Pancreas (tissue), 10 donors: ENCODE measurements at regions not wholly inside any gene's neighbourhood (a gene's known extent, or its start where the extent isn't known, plus 50 kb on each side); places are given as distances from the start of the nearest gene placed in this dataset.
"Not testable (repeated sequence)": the region's sequence is repeated elsewhere in the genome, so short reads cannot be mapped to it uniquely, and the experiment has no call there.

Source experiments
- ATAC-seq, 4 donors: fragments of 200-7000 bp; cut with Tn5 transposase; one replicate each; pipeline versions ENCODE4 v1.8.0 to v1.9.1; 2020; ENCODE audit warnings: mild to moderate bottlenecking in 4 of 4, moderate library complexity in 4 of 4
- DNase-seq, 6 donors: peaks; one replicate each; pipeline ENCODE4 v3.0.0-alpha.2; 2020
- FAIRE-seq: peaks from 2 replicates; lab custom pipeline; 2012; peaks lifted over from hg19 to GRCh38; lab: Jason Lieb, UNC
- H3K27ac ChIP-seq, 4 donors: fragments of 200-600 bp; sonication (generic); 1 replicate in 3 of 4; 2 replicates in 1 of 4; pipeline versions ENCODE4 v1.5.0 to v1.8.0; 2020
- H3K27me3 ChIP-seq, 4 donors: fragments of 200-600 bp; one replicate each; pipeline ENCODE4 v1.8.0; 2021
- H3K36me3 ChIP-seq, 3 donors: fragments of 200-600 bp; sonication (generic) in 1 of 3; one replicate each; pipeline versions ENCODE4 v1.5.0 to v1.8.0; 2020 to 2021
- H3K4me1 ChIP-seq, 3 donors: fragments of 200-600 bp; one replicate each; pipeline ENCODE4 v1.8.0; 2021
- H3K4me3 ChIP-seq, 4 donors: fragments of 200-600 bp; sonication (generic) in 2 of 4; one replicate each; pipeline versions ENCODE4 v1.5.0 to v1.8.0; 2020 to 2021
- H3K9me3 ChIP-seq, 4 donors: fragments of 200-600 bp; one replicate each; pipeline ENCODE4 v1.8.0; 2021
- WGBS, 2 donors: extraction: QIAGEN DNeasy Blood & Tissue Kit; methylation state at CpG; one replicate each; pipeline ENCODE4 v1.1.7; 2013; 5-methylcytosine and 5-hydroxymethylcytosine counted together
- intact Hi-C, 3 donors: fragments of 100-400 bp; cut with DNase I; formaldehyde crosslinking; loops; one replicate each; pipeline versions ENCODE4 v1.11.1 to v1.14.2; 2022
- TF ChIP-seq, protein P1 (sequence below), 4 donors: fragments of 200-600 bp; sonication (generic) in 3 of 4; IDR thresholded peaks; one replicate each; pipeline versions ENCODE4 v1.5.0 to v1.8.0; 2021; ENCODE audit warnings: antibody characterized with exemption in 4 of 4
- donor health status: healthy with polysubstance abuse.
- donor health status: DM: no; HTN: no; CAD: no; lungs with moderate emphysema.
- donor health status: DM: no; HTN: no; CAD: no.
- donor health status: control.
- donor health status: control.
- donor health status: Bipolar disorder and iron deficiency.
- donor health status: DM: yes; HTN: yes; CAD: no.
- donor health status: DM: no; HTN: no; CAD: no.
- donor health status: DM: no; HTN: no; CAD: no.
- donor health status: DM: yes; HTN: yes; CAD: no.

GRCh38 chr4:33961761-33962160, 2282.6 kb downstream of the ARAP2 start:
- TF ChIP-seq, protein P1, sequence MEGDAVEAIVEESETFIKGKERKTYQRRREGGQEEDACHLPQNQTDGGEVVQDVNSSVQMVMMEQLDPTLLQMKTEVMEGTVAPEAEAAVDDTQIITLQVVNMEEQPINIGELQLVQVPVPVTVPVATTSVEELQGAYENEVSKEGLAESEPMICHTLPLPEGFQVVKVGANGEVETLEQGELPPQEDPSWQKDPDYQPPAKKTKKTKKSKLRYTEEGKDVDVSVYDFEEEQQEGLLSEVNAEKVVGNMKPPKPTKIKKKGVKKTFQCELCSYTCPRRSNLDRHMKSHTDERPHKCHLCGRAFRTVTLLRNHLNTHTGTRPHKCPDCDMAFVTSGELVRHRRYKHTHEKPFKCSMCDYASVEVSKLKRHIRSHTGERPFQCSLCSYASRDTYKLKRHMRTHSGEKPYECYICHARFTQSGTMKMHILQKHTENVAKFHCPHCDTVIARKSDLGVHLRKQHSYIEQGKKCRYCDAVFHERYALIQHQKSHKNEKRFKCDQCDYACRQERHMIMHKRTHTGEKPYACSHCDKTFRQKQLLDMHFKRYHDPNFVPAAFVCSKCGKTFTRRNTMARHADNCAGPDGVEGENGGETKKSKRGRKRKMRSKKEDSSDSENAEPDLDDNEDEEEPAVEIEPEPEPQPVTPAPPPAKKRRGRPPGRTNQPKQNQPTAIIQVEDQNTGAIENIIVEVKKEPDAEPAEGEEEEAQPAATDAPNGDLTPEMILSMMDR (IDR thresholded peaks at IDR 0.05) = no peak
- FAIRE-seq (no peak), DNase-seq (no peak), ATAC-seq (no peak)
- no peaks in the 10 kb centered on the region for H3K9me3 ChIP-seq
- H3K4me3 ChIP-seq = no peak overlapping the region
- H3K27me3 ChIP-seq = no peaks in the 10 kb centered on the region
- no peak overlapping the region for H3K27ac ChIP-seq
- intact Hi-C loops = no loop called here
- 62 to 83% methylated on average over 2 of the region's 2 CpGs for WGBS, 2 donors
- H3K36me3 ChIP-seq = no peaks in the 10 kb centered on the region
- no peaks in the 10 kb centered on the region for H3K4me1 ChIP-seq

DNA sequence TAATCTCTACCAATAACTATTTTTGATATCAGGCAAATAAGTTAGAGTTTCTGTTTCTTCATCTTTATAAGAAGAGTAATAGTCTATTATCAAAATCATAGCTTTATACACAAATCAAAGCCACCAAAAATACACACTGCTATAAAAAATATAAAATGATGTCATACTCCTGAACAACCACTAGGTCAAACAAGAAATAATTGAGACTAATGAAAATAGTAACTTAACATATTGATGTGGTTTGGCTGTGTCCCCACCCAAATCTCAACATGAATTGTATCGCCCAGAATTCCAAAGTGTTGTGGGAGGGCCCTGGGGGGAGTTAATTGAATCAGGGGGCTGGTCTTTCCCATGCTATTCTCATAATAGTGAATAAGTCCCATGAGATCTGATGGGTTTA, 2277.5 kb downstream of the ARAP2 start:
- TF ChIP-seq, protein P1 (IDR thresholded peaks at IDR 0.05) = no peak
- Histone ChIP-seq H3K27me3 (no peaks in the 10 kb centered on the region), H3K4me3 (no peak overlapping the region), H3K4me1 (no peaks in the 10 kb centered on the region), H3K36me3 (no peaks in the 10 kb centered on the region), H3K9me3 (no peaks in the 10 kb centered on the region), H3K27ac (no peak overlapping the region)
- intact Hi-C loops = no loop called here
- DNase-seq (no peak), ATAC-seq (no peak), FAIRE-seq (no peak)
- WGBS, 2 donors = 56 to 68% methylated on average over 1 of the region's 1 CpG

GRCh38 chr4:33974270-33974669, 2270.0 kb downstream of the ARAP2 start:
- Histone ChIP-seq H3K27me3 (no peaks in the 10 kb centered on the region), H3K4me1 (no peaks in the 10 kb centered on the region), H3K9me3 (no peaks in the 10 kb centered on the region), H3K36me3 (no peaks in the 10 kb centered on the region), H3K4me3 (no peak overlapping the region), H3K27ac (no peak overlapping the region)
- FAIRE-seq = no peak
- no peak for ATAC-seq
- DNase-seq = no peak
- TF ChIP-seq, protein P1 (IDR thresholded peaks at IDR 0.05) = no peak
- intact Hi-C loops = no loop called here

DNA sequence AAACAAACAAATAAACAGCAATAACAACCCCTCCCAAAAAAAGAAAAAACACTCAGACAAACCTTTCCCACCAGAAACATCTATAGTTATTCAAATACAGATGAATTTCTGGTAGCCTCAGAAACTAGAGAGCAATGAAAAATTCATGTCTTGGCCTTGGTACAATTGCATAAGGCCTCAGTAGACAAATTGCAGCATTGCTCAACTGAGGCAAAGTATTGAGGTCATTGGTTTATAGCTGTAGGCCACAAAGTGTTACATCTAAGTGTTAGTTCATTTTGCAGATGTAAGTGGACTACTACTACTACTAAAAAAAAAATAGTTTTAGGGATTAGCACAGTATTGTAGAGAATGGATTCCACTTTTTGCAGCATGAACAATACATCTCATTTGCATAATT, 2268.3 kb downstream of the ARAP2 start:
- FAIRE-seq = no peak
- H3K4me3 ChIP-seq = no peak overlapping the region
- no peak for DNase-seq
- H3K27ac ChIP-seq = no peak overlapping the region
- H3K27me3 ChIP-seq = no peaks in the 10 kb centered on the region
- no peaks in the 10 kb centered on the region for H3K4me1 ChIP-seq
- no peak for ATAC-seq
- no peaks in the 10 kb centered on the region for H3K9me3 ChIP-seq
- intact Hi-C loops = no loop called here
- no peaks in the 10 kb centered on the region for H3K36me3 ChIP-seq
- TF ChIP-seq, protein P1 (IDR thresholded peaks at IDR 0.05) = no peak

DNA sequence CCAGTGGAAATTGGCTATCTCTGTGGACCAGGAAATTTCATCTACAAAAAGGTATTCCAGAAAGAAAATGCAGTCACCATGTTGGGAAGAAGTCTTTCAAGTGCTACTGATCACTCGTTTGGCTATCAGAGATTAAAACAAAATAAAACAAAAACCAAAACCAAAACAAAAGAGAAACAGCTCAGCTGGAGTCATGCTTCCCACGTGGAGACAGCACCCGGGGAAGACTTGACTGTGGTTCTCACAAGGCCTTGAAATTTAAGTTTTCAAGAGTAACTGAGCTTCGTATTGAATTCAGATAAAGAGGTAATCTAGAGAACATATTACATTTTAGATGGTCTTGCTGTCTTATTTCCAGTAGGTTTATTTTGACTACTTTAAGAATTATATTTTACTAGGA, 2264.5 kb downstream of the ARAP2 start:
- H3K4me1 ChIP-seq, H3K36me3 ChIP-seq, H3K9me3 ChIP-seq, FAIRE-seq, intact Hi-C loops, H3K27ac ChIP-seq, DNase-seq, H3K27me3 ChIP-seq, H3K4me3 ChIP-seq, ATAC-seq: not testable (repeated sequence)
- WGBS, 2 donors = 49 to 63% methylated on average over 4 of the region's 4 CpGs

GRCh38 chr4:33980361-33980760, 2264.0 kb downstream of the ARAP2 start:
- FAIRE-seq (no peak), DNase-seq (no peak), ATAC-seq (no peak)
- TF ChIP-seq, protein P1 (IDR thresholded peaks at IDR 0.05) = no peak
- Histone ChIP-seq H3K27me3 (no peaks in the 10 kb centered on the region), H3K36me3 (no peaks in the 10 kb centered on the region), H3K9me3 (no peaks in the 10 kb centered on the region), H3K4me1 (no peaks in the 10 kb centered on the region), H3K27ac (no peak overlapping the region), H3K4me3 (no peak overlapping the region)
- 42 to 70% methylated on average over 2 of the region's 2 CpGs for WGBS, 2 donors
- intact Hi-C loops = no loop called here
